H1 (cell line): ENCODE measurements at regions not wholly inside any gene's neighbourhood (a gene's known extent, or its start where the extent isn't known, plus 50 kb on each side); places are given as distances from the start of the nearest gene placed in this dataset.

Experiments used
- CTCF ChIA-PET: fragments of 300-600 bp; sonication (Branson Sonifier 250); formaldehyde crosslinking; loops from one replicate; lab custom pipeline; 2021; ENCODE audit not compliant: partially characterized antibody; lab: Charles Lee
- POLR2A ChIA-PET: fragments of 300-600 bp; sonication (Branson Sonifier 250); formaldehyde crosslinking; loops from one replicate; lab custom pipeline; 2021; ENCODE audit warnings: inconsistent platforms; ENCODE audit not compliant: partially characterized antibody; lab: Charles Lee
- DNase-seq, 2 experiments: peaks; one replicate each; pipeline versions ENCODE4 v3.0.0 to v3.0.0-alpha.2; 2010 to 2022; ENCODE audit warnings: low spot score in 2 of 2, low read depth in 1 of 2, mixed read lengths in 1 of 2
- FAIRE-seq: peaks from 2 replicates; lab custom pipeline; 2011; peaks lifted over from hg19 to GRCh38; lab: Jason Lieb, UNC
- H2AFZ ChIP-seq: 2 replicates; pipeline ENCODE4 v1.8.1; 2012; ENCODE audit warnings: low read length, inconsistent platforms
- H2AK5ac ChIP-seq: 2 replicates; pipeline ENCODE4 v1.6.1; 2013; ENCODE audit warnings: low read depth, low read length
- H2BK120ac ChIP-seq: replicated peaks from 2 replicates; pipeline ENCODE3; 2013; ENCODE audit warnings: low read depth, low read length, inconsistent platforms
- H2BK12ac ChIP-seq: 2 replicates; pipeline ENCODE4 v1.6.1; 2013; ENCODE audit warnings: low read depth, low read length
- H2BK15ac ChIP-seq: 2 replicates; pipeline ENCODE4 v1.6.1; 2013; ENCODE audit warnings: low read length
- H2BK20ac ChIP-seq: 2 replicates; pipeline ENCODE4 v1.6.1; 2013; ENCODE audit warnings: low read length
- H2BK5ac ChIP-seq: 2 replicates; pipeline ENCODE4 v1.6.1; 2013; ENCODE audit warnings: low read depth, low read length
- H3K14ac ChIP-seq: 2 replicates; pipeline ENCODE4 v1.6.1; 2013; ENCODE audit warnings: inconsistent platforms; ENCODE audit not compliant: insufficient read length
- H3K18ac ChIP-seq: 2 replicates; pipeline ENCODE4 v1.6.1; 2013; ENCODE audit warnings: low read length; ENCODE audit errors: extremely low read depth
- H3K23ac ChIP-seq: 2 replicates; pipeline ENCODE4 v1.6.1; 2013; ENCODE audit warnings: inconsistent platforms; ENCODE audit not compliant: insufficient read length
- H3K23me2 ChIP-seq: 2 replicates; pipeline ENCODE4 v1.6.1; 2013; ENCODE audit warnings: low read depth, low read length
- H3K27ac ChIP-seq: 2 replicates; pipeline ENCODE4 v1.6.1; 2011; ENCODE audit warnings: low read depth, low read length, inconsistent platforms
- H3K27me3 ChIP-seq, 4 experiments: replicated peaks in 1 of 4; 1 replicate in 1 of 4; 2 replicates in 3 of 4; pipeline versions ENCODE4 v1.6.1 to v1.8.1; 2011 to 2013; ENCODE audit warnings: low read length in 3 of 4, mild to moderate bottlenecking in 3 of 4, inconsistent platforms in 2 of 4, mixed read lengths in 2 of 4, moderate library complexity in 1 of 4; ENCODE audit not compliant: control insufficient read depth in 3 of 4, insufficient read depth in 3 of 4; ENCODE audit errors: extremely low read depth in 1 of 4
- H3K36me3 ChIP-seq, 4 experiments: 2 replicates each; pipeline versions ENCODE4 v1.6.1 to v1.8.1; 2011 to 2013; ENCODE audit warnings: mild to moderate bottlenecking in 4 of 4, low read length in 3 of 4, moderate library complexity in 2 of 4, control low read depth in 1 of 4, inconsistent platforms in 1 of 4; ENCODE audit not compliant: insufficient read depth in 4 of 4, control insufficient read depth in 2 of 4
- H3K4ac ChIP-seq: replicated peaks from 2 replicates; pipeline ENCODE3; 2013; ENCODE audit warnings: low read length, low read depth, mixed read lengths, inconsistent platforms; ENCODE audit not compliant: insufficient read length
- H3K4me1 ChIP-seq, 4 experiments: replicated peaks in 1 of 4; 1 replicate in 1 of 4; 2 replicates in 3 of 4; pipeline versions ENCODE4 v1.6.1 to v1.8.1; 2011 to 2013; ENCODE audit warnings: low read length in 3 of 4, inconsistent platforms in 2 of 4, mixed read lengths in 1 of 4; ENCODE audit not compliant: insufficient read depth in 4 of 4, control insufficient read depth in 3 of 4
- H3K4me2 ChIP-seq, 2 experiments: 2 replicates each; pipeline versions ENCODE4 v1.6.1 to v1.8.1; 2011 to 2013; ENCODE audit warnings: low read depth in 2 of 2, low read length in 2 of 2, control low read depth in 1 of 2, inconsistent platforms in 1 of 2, mild to moderate bottlenecking in 1 of 2; ENCODE audit not compliant: insufficient read depth in 1 of 2
- H3K4me3 ChIP-seq, 4 experiments: fragments of 200-600, 300-600 bp in 1 of 4; sonication (generic), shearing (Covaris generic), sonication (Bioruptor Twin) in 1 of 4; 2 replicates each; pipeline versions ENCODE4 v1.5.1 to v1.8.1; 2011 to 2016; ENCODE audit warnings: low read length in 4 of 4, low read depth in 3 of 4, control low read depth in 2 of 4, inconsistent platforms in 2 of 4, mild to moderate bottlenecking in 2 of 4, mixed read lengths in 1 of 4, moderate library complexity in 1 of 4; ENCODE audit not compliant: insufficient read depth in 2 of 4; ENCODE audit errors: extremely low read depth in 1 of 4
- H3K56ac ChIP-seq: replicated peaks from 2 replicates; pipeline ENCODE3; 2013; ENCODE audit warnings: low read depth, mild to moderate bottlenecking, mixed read lengths, low read length, inconsistent platforms; ENCODE audit not compliant: insufficient read length
- H3K79me1 ChIP-seq: 2 replicates; pipeline ENCODE4 v1.6.1; 2013; ENCODE audit warnings: low read depth, low read length, control low read depth
- H3K79me2 ChIP-seq, 2 experiments: 2 replicates each; pipeline versions ENCODE4 v1.6.1 to v1.8.1; 2012 to 2013; ENCODE audit warnings: low read length in 2 of 2, mild to moderate bottlenecking in 2 of 2, inconsistent platforms in 1 of 2; ENCODE audit not compliant: insufficient read depth in 2 of 2, control insufficient read depth in 1 of 2
- H3K9ac ChIP-seq, 4 experiments: replicated peaks in 1 of 4; 1 replicate in 1 of 4; 2 replicates in 3 of 4; pipeline versions ENCODE4 v1.6.1 to v1.8.1; 2011 to 2013; ENCODE audit warnings: low read depth in 3 of 4, low read length in 3 of 4, control low read depth in 2 of 4, mild to moderate bottlenecking in 2 of 4, moderate library complexity in 2 of 4, inconsistent platforms in 1 of 4; ENCODE audit errors: extremely low read depth in 1 of 4
- H3K9me3 ChIP-seq, 2 experiments: 2 replicates each; pipeline versions ENCODE4 v1.6.1 to v1.8.1; 2012 to 2013; ENCODE audit warnings: mild to moderate bottlenecking in 2 of 2, moderate library complexity in 2 of 2, control low read depth in 1 of 2, inconsistent platforms in 1 of 2, low read depth in 1 of 2, low read length in 1 of 2, mixed read lengths in 1 of 2; ENCODE audit not compliant: insufficient read depth in 2 of 2
- H4K20me1 ChIP-seq, 2 experiments: replicated peaks in 1 of 2; 2 replicates each; pipeline versions ENCODE3 to v1.8.1; 2011 to 2013; ENCODE audit warnings: inconsistent platforms in 2 of 2, low read length in 2 of 2, mild to moderate bottlenecking in 1 of 2; ENCODE audit not compliant: insufficient read depth in 2 of 2, control insufficient read depth in 1 of 2
- H4K5ac ChIP-seq: 2 replicates; pipeline ENCODE4 v1.6.1; 2013; ENCODE audit warnings: low read length, low read depth, mixed read lengths, inconsistent platforms; ENCODE audit not compliant: insufficient read length
- H4K8ac ChIP-seq: 2 replicates; pipeline ENCODE4 v1.8.0; 2013; ENCODE audit warnings: mild to moderate bottlenecking, moderate library complexity, low read length, inconsistent platforms; ENCODE audit not compliant: insufficient read depth; ENCODE audit errors: extremely low read depth
- H4K91ac ChIP-seq: replicated peaks from 2 replicates; pipeline ENCODE3; 2013; ENCODE audit warnings: low read length, mixed read lengths, inconsistent platforms; ENCODE audit not compliant: insufficient read length
- ATF3 ChIP-seq: IDR thresholded peaks from 2 replicates; pipeline ENCODE4 v1.6.1; 2011; ENCODE audit warnings: low read depth, mild to moderate bottlenecking, low read length; ENCODE audit not compliant: insufficient read depth
- CEBPB ChIP-seq: IDR thresholded peaks from 2 replicates; pipeline ENCODE4 v1.6.1; 2012; ENCODE audit warnings: low read depth, low read length
- E2F6 ChIP-seq: IDR thresholded peaks from 2 replicates; pipeline ENCODE4 v1.6.1; 2012; ENCODE audit warnings: inconsistent platforms
- KDM5A ChIP-seq: fragments of 200-600 bp; IDR thresholded peaks from 2 replicates; pipeline ENCODE4 v1.7.1; 2012; ENCODE audit warnings: mild to moderate bottlenecking, low read length, inconsistent platforms, mixed read lengths
- PHF8 ChIP-seq: fragments of 200-600 bp; sonication (generic); conservative IDR thresholded peaks from 2 replicates; pipeline ENCODE4 v1.7.1; 2012; ENCODE audit warnings: low read depth, mild to moderate bottlenecking, inconsistent platforms, low read length, moderate library complexity
- POLR2A ChIP-seq, 2 experiments: IDR thresholded peaks; 1 replicate in 1 of 2; 2 replicates in 1 of 2; pipeline ENCODE4 v1.6.1; 2011; ENCODE audit warnings: low read depth in 2 of 2, low read length in 2 of 2, mild to moderate bottlenecking in 2 of 2; ENCODE audit errors: control extremely low read depth in 1 of 2
- POU5F1 ChIP-seq: IDR thresholded peaks from 2 replicates; pipeline ENCODE4 v1.6.1; 2011; ENCODE audit warnings: low read depth, mild to moderate bottlenecking, low read length, moderate library complexity
- RFX5 ChIP-seq: IDR thresholded peaks from 2 replicates; pipeline ENCODE4 v1.6.1; 2011; ENCODE audit warnings: low read depth, low read length, improper control_type of control experiment, borderline replicate concordance
- SIRT6 ChIP-seq: IDR thresholded peaks from one replicate; pipeline ENCODE4 v1.7.1; 2012; ENCODE audit warnings: low read length, inconsistent platforms
- SIX5 ChIP-seq: IDR thresholded peaks from 2 replicates; pipeline ENCODE4 v1.6.1; 2011; ENCODE audit warnings: mild to moderate bottlenecking, low read depth, low read length
- TAF7 ChIP-seq: optimal IDR thresholded peaks from 2 replicates; pipeline ENCODE3; 2011; ENCODE audit warnings: low read depth, mild to moderate bottlenecking, inconsistent platforms, low read length, moderate library complexity, borderline replicate concordance
- USF2 ChIP-seq: IDR thresholded peaks from 2 replicates; pipeline ENCODE4 v1.6.1; 2011; ENCODE audit warnings: low read length, improper control_type of control experiment
- YY1 ChIP-seq: IDR thresholded peaks from 2 replicates; pipeline ENCODE4 v1.6.1; 2011; ENCODE audit warnings: low read depth, mild to moderate bottlenecking, low read length
- whole genome bisulfite sequencing, 2 experiments: shearing (Covaris generic) in 1 of 2; methylation state at CpG; one replicate each; pipeline versions ENCODE4 v1.1.6 to v1.1.7; 2013 to 2015; ENCODE audit warnings: low lambda C conversion rate in 2 of 2, mixed read lengths in 2 of 2, inconsistent platforms in 1 of 2, low coverage in 1 of 2, missing lambda C conversion rate in 1 of 2; ENCODE audit not compliant: insufficient replicate concordance in 2 of 2, insufficient coverage in 1 of 2, insufficient read length in 1 of 2; ENCODE audit errors: extremely low coverage in 1 of 2, missing lambda C conversion rate in 1 of 2; 5-methylcytosine and 5-hydroxymethylcytosine counted together

DNA sequence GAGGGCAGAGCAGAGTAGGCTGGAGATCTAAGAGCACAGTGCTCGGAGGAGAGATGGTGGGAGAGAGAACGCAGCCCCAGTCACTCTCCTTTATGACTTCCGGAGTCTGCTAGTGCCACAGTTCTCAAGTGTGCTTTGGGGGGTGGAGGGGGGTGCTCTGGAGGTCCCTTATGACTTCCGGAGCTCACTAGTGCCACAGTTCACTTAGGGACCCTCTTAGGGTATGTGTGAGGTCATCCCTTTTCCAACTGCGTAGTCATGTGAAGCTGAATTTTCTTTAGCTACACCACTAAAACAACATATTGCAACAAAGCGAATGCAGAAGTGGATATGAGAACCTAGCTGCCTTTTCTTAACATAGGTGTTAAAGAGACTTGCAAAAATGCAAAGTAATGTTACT is 153.7 kb upstream of the KCTD1 start:
- Histone ChIP-seq H3K4me1 (peaks cover 0 to 2% (median 0%) of the 10 kb centered on the region in 4 experiments; a peak in 1 of 7 replicates), H2BK20ac (no peak overlapping the region), H2BK5ac (no peak overlapping the region), H2AK5ac (no peak overlapping the region), H4K8ac (no peak overlapping the region), H3K14ac (no peak overlapping the region), H2BK120ac (no peak overlapping the region), H3K23ac (no peak overlapping the region), H3K27ac (no peak overlapping the region), H2BK12ac (no peak overlapping the region), H3K79me2 (no peaks in the 10 kb centered on the region), H4K20me1 (no peaks in the 10 kb centered on the region), H2BK15ac (no peak overlapping the region), H3K9me3 (no peaks in the 10 kb centered on the region), H2AFZ (no peak overlapping the region), H3K4ac (no peak overlapping the region), H4K91ac (no peak overlapping the region), H3K56ac (no peak overlapping the region), H3K9ac (no peak overlapping the region), H3K23me2 (no peaks in the 10 kb centered on the region; the same call in 1 of the 2 replicates), H3K18ac (no peak overlapping the region), H3K36me3 (no peaks in the 10 kb centered on the region; a peak in 1 of 8 replicates), H3K27me3 (peaks cover 6 to 46% (median 27%) of the 10 kb centered on the region in 4 experiments), H3K4me2 (no peak overlapping the region), H3K4me3 (no peak overlapping the region), H3K79me1 (no peaks in the 10 kb centered on the region; the same call in 1 of the 2 replicates), H4K5ac (no peak overlapping the region)
- no peak for FAIRE-seq
- no peak for DNase-seq
- 95% methylated on average over 6 of the region's 6 CpGs; no CpG with 5 or more reads in 1 of the 2 experiments for WGBS, 2 experiments
- POLR2A ChIA-PET = no interaction called here
- CTCF ChIA-PET = interaction anchor here (1.0 kb wide), 1 partner anchor 126 kb away, joined by 3 read pairs; no protein-coding TSS in a partner anchor
- TF ChIP-seq TAF7 (no peak), POLR2A (IDR thresholded peaks at IDR 0.05; ENCODE audit: control extremely low read depth in 1 of 2, low read depth in 2 of 2, low read length in 2 of 2) (no peak), RFX5 (no peak), KDM5A (no peak), SIRT6 (no peak), CEBPB (no peak), POU5F1 (no peak), SIX5 (no peak), ATF3 (no peak), PHF8 (no peak), YY1 (no peak), E2F6 (no peak), USF2 (no peak)
